Upper lobe of right lung (tissue), 1 donor: ENCODE measurements at regions not wholly inside any gene's neighbourhood (a gene's known extent, or its start where the extent isn't known, plus 50 kb on each side); places are given as distances from the start of the nearest gene placed in this dataset.

ENCODE experiments used
- ATAC-seq: fragments of 200-7000 bp; cut with Tn5 transposase; one replicate; pipeline ENCODE4 v1.9.1; 2020; ENCODE audit warnings: mild to moderate bottlenecking, moderate library complexity
- DNase-seq: peaks from one replicate; pipeline ENCODE4 v3.0.0-alpha.2; 2020
- H3K27ac ChIP-seq: fragments of 200-600 bp; one replicate; pipeline ENCODE4 v1.8.0; 2022
- H3K27me3 ChIP-seq: fragments of 200-600 bp; one replicate; pipeline ENCODE4 v1.8.0; 2022; ENCODE audit warnings: mild to moderate bottlenecking
- H3K36me3 ChIP-seq: fragments of 200-600 bp; one replicate; pipeline ENCODE4 v1.8.0; 2022
- H3K4me1 ChIP-seq: fragments of 200-600 bp; one replicate; pipeline ENCODE4 v1.8.0; 2022
- H3K4me3 ChIP-seq: fragments of 200-600 bp; one replicate; pipeline ENCODE4 v1.8.0; 2022; ENCODE audit warnings: mild to moderate bottlenecking
- H3K9me3 ChIP-seq: fragments of 200-600 bp; one replicate; pipeline ENCODE4 v1.8.0; 2022
- CTCF ChIP-seq: fragments of 200-600 bp; IDR thresholded peaks from one replicate; pipeline ENCODE4 v1.8.0; 2022; ENCODE audit warnings: antibody characterized with exemption
- intact Hi-C: fragments of 100-400 bp; cut with DNase I; formaldehyde crosslinking; loops from one replicate; pipeline ENCODE4 v1.11.0; 2022
- donor health status: DM: no; HTN: yes; CAD: no; lungs with severe emphysema.

GRCh38 chr2:16960579-16960978, 294.9 kb upstream of the CYRIA start:
- no peak overlapping the region for H3K27ac ChIP-seq

GRCh38 chr2:16958266-16958665, 292.6 kb upstream of the CYRIA start:
- H3K4me3 ChIP-seq = no peak overlapping the region
- no peak for TF ChIP-seq CTCF
- H3K4me1 ChIP-seq = no peaks in the 10 kb centered on the region
- no peak for ATAC-seq
- no peaks in the 10 kb centered on the region for H3K36me3 ChIP-seq
- no peak overlapping the region for H3K27ac ChIP-seq
- H3K27me3 ChIP-seq = no peaks in the 10 kb centered on the region
- no peaks in the 10 kb centered on the region for H3K9me3 ChIP-seq
- intact Hi-C loops = no loop called here
- DNase-seq = no peak

More at GRCh38 chr2:16960579-16960978, 294.9 kb upstream of the CYRIA start:
- H3K36me3 ChIP-seq = no peaks in the 10 kb centered on the region
- ATAC-seq (no peak), DNase-seq (no peak)
- TF ChIP-seq CTCF = no peak
- H3K9me3 ChIP-seq = no peaks in the 10 kb centered on the region
- no peak overlapping the region for H3K4me3 ChIP-seq
- intact Hi-C loops = no loop called here
- H3K4me1 ChIP-seq = no peaks in the 10 kb centered on the region
- no peaks in the 10 kb centered on the region for H3K27me3 ChIP-seq

GRCh38 chr2:16952805-16953204, 287.2 kb upstream of the CYRIA start:
- Histone ChIP-seq H3K4me3 (no peak overlapping the region), H3K27me3 (no peaks in the 10 kb centered on the region), H3K9me3 (no peaks in the 10 kb centered on the region), H3K27ac (no peak overlapping the region), H3K36me3 (no peaks in the 10 kb centered on the region), H3K4me1 (no peaks in the 10 kb centered on the region)
- intact Hi-C loops = no loop called here
- DNase-seq (no peak), ATAC-seq (no peak)
- TF ChIP-seq CTCF = no peak

- Histone ChIP-seq H3K27ac (no peak overlapping the region), H3K4me1 (no peaks in the 10 kb centered on the region), H3K9me3 (no peaks in the 10 kb centered on the region), H3K27me3 (no peaks in the 10 kb centered on the region), H3K36me3 (no peaks in the 10 kb centered on the region), H3K4me3 (no peak overlapping the region)
- no peak for DNase-seq
- no peak for ATAC-seq
- no peak for TF ChIP-seq CTCF
- intact Hi-C loops = no loop called here
Measured at GRCh38 chr2:16952368-16952767, 286.7 kb upstream of the CYRIA start.

- TF ChIP-seq CTCF = no peak
- ATAC-seq (no peak), DNase-seq (no peak)
- Histone ChIP-seq H3K27me3 (no peaks in the 10 kb centered on the region), H3K27ac (no peak overlapping the region), H3K4me3 (no peak overlapping the region), H3K36me3 (no peaks in the 10 kb centered on the region), H3K9me3 (no peaks in the 10 kb centered on the region), H3K4me1 (no peaks in the 10 kb centered on the region)
- intact Hi-C loops = no loop called here
Measured at GRCh38 chr2:16950436-16950835, 284.8 kb upstream of the CYRIA start.

GRCh38 chr2:16948710-16949109, 283.1 kb upstream of the CYRIA start:
- Histone ChIP-seq H3K36me3 (no peaks in the 10 kb centered on the region), H3K9me3 (no peaks in the 10 kb centered on the region), H3K27me3 (no peaks in the 10 kb centered on the region), H3K4me3 (no peak overlapping the region), H3K4me1 (no peaks in the 10 kb centered on the region), H3K27ac (no peak overlapping the region)
- no peak for ATAC-seq
- DNase-seq = no peak
- intact Hi-C loops = no loop called here
- TF ChIP-seq CTCF = no peak
